GM19467 (cell line): ENCODE measurements at regions not wholly inside any gene's neighbourhood (a gene's known extent, or its start where the extent isn't known, plus 50 kb on each side); places are given as distances from the start of the nearest gene placed in this dataset.

Source experiments
- ATAC-seq: cut with Tn5 transposase; IDR thresholded peaks from one replicate; pipeline ENCODE4 v1.9.1; 2021; ENCODE audit warnings: mild to moderate bottlenecking, moderate library complexity; ENCODE audit not compliant: unreplicated experiment

DNA sequence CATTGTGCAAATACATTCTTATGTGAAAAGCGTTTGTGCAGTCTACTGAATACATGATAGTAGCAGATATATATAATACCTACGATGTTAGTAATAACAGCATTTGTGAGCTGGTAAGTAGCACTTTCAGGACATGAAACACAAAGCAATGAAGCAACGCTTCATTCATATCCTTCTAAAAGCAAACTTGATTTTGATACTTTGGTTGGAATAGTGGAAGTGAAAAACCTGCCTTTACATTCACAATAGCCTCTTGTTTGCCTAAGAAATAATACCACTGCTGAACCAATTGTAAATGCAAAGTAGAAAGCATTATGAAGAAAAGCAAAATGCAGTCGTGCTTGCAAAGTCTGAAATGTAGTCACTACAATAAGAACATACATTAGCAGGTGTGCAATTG is 926.3 kb downstream of the FSTL5 start:
- no peak for ATAC-seq

DNA sequence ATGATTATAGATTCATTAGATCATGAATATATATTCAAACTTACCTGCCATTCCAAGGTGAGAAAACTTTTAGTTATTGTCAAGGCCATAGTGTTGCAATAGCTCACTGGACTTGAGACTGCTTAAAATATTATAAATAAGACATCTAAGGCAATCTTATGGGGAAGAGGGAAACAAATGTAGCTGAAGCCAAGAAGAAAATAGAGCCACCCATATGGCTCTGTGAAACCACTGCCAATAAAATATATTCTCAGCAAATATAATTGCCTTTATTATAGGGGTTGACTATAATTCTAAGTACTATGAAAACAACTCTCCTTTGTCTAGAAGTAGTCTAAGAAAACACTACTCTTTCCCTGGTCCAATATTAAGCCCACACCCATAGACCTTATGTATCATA is 938.5 kb downstream of the FSTL5 start:
- ATAC-seq, result no peak

DNA sequence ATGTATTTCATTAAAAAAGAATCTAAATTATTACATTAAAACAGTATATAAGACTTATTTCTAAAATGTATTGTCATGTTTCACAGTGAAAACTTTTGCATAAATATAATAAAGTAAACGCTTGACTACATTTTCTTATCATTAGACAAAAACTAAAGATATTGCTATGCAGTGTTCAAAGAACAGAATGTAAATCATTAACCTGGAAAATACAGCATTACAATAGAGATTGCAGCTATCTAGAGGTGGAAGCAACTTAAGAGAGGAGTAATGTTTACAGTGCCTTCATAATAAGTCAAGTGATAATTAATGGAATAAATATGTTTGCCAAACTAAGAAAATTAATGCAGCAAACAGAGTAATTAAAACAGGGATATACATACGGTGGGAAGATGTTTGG is 940.9 kb downstream of the FSTL5 start:
- ATAC-seq, result no peak

DNA sequence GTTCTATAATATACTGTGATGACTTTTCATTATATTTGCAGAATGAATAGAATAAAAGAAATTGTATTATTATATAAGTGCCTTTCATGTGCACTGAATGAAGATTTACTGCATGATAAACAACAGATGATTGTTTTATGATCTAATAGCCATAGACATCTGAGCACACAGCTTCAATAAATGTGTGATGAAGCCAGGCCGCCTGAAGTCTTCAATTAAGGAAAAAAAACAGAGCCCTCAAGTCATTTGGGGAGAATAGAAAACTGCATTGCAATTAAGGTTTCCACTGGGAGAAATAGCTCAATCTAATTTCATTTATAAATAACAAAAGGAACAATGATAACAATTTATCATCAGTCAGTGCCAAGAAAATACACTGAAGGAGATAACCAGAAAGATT is 955.2 kb downstream of the FSTL5 start:
- no peak for ATAC-seq

DNA sequence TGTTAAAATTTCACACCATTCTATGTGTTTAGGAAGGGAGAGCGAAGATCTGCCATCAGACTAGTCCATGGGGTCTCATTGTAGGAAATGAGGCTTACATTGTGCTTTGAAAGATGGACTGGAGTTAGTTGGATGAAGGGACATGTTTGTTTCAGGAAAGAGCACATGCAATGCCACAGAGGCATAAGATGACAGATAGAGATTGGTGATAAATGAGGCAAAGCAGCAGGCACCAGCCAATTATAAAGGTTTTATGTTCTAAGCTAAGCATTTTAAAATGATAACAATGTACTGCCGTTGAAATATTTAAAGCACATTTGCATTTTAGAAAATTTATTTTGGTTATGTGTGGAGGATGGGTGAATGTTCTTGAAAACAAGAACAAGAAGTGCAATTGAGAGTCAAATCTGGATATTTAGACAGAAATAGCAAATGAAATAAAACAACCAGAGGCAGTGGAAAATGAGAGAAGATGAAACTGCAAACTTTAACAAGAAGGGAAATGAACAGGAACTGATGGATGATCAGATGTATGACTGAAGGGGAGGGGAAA is 957.2 kb downstream of the FSTL5 start:
- ATAC-seq, result no peak

DNA sequence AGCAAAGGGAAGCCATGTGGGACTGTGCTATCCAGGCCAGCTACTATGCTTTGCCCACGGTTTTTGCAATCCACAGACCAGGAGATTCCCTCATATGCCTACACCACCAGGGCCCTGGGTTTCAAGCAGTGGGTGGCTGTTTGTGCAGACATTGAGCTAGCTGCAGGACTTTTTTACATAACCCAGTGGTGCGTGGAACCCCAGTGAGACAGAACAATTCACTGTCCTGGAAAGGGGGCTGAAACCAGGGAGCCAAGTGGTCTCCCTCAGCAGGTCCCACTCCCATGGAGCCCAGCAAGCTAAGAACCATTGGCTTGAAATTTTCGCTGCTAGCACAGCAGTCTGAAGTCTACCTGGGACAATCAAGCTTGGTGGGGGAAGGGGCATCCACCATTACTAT is 959.9 kb downstream of the FSTL5 start:
- ATAC-seq, result no peak

DNA sequence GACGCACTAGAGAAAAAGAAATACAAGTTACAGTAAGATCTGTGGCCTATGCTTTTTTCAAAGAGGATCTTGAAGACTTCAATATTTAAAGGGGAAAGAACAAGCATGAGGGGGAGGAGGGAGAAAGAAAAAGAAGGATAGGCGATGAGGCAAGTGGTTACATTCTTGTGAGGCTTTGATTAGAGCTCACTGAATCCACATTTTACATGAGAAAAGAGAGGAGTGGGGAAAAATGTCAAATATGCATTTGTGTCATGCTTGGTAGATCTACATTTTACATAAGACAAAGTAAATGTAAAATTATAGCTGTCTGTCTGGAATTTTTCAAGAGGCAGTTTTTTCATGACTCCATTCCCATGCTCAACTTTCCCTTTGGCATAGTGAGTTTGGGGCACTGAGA is 965.9 kb downstream of the FSTL5 start:
- ATAC-seq, result no peak

DNA sequence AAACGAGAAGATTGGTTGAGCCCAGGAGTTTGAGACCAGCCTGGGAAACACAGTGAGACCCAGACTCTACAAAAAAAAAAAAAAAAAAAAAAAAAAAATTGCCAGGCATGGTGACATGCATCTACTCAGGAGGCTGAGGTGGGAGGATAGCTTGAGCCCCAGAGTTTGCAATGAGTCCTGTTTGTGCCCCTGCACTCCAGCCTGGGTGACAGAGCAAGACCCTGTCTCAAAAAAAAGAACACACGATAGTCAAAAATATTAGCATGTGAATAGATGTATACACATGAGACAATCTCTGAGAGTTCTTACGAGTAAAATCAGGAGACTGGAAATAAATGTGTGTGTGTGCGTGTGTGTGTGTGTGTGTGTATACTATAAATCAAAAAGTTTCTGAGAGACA is 966.3 kb downstream of the FSTL5 start:
- no peak for ATAC-seq

DNA sequence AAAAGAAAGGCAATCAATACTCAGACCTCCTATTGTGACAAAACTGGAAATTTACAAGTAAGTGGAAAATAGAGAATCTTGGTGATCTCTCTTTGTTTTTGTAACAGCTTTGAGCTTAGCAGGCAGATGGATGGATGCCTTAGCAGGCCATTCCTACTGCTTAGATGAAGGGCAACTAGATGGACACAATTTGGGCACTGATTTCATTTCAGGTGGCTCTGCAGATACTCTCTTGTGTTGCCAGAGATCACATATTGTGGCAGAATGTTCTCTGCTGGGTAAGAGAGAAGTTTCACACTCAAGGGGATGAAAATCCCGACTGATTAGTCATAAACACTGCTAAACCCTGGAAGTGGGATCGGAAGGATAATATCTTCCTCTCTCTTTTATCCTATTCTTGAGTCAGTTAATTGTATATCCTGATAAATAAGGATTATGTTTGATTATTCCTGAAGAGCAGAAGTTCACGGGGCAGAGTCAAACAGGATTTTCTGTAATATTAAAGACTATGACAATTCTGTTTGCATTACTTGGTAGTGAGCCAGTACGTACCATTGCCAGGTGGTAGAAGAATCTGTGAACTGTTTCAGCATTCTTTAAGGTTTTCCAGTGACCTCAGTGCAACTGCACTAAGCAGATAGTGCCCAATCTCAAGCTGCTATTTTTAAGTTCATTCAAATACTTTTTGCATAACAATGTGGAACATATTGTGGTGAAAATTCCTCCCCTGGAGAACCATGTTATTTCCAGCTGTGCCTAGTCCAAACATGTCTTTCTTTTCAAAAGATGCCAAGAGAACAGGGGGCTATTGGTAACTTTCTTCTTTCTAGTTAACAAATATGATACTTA is 974.3 kb downstream of the FSTL5 start:
- no peak for ATAC-seq

DNA sequence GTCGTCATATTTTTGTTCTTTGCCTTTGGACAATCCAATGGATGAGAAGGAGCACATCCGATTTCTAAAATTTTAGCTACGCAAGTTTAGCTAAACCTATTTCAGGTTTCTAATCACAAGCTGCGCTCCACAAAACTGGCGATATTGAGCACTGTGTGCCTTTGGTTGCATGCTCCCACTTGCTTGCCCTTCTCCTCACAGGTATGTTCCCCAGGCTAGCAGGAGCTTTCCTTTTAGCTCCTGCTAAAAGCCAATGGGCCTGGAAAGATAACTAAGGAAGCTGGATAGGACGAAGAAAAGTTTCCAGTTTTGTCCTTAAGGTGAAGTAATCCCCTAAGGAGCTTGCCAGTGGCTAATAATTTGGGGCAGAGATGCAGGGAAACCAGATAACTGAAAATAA is 975.2 kb downstream of the FSTL5 start:
- no peak for ATAC-seq

DNA sequence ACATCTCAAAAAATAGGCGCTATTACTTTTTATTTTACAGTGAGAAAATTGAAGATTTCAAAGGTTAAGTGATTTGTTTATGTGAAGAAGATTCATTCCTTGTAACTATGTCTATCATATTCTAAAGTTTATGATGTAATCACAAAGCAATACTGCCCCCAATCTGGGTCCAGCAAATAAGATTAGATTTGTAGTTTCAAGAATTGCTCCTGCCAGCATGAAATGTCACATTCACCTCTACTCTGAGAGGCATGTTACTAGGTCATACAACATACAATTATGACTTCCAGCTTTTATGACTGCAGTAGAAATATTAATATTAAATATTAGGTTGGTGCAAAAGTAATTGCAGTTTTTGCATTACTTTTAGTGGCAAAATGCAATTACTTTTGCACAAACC is 976.2 kb downstream of the FSTL5 start:
- ATAC-seq, result no peak

DNA sequence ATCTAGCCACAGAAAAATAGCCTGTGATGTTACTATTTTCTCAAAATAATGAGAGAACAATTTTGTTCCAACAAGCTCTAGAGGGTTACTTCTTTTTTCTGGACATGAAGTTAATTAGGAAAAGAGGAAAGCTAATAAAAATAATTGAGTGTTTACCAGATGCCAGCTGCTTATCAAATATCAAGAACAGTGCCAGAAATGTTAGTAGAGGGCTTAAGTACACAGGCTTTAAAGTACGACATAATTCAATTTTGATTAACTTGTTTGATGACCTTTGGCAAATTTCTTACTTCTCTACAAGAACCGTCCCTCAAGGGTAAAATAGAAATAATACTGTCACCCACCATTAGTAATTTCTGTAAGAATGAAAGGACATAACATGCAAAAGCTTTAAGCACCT is 977.0 kb downstream of the FSTL5 start:
- ATAC-seq, result no peak

DNA sequence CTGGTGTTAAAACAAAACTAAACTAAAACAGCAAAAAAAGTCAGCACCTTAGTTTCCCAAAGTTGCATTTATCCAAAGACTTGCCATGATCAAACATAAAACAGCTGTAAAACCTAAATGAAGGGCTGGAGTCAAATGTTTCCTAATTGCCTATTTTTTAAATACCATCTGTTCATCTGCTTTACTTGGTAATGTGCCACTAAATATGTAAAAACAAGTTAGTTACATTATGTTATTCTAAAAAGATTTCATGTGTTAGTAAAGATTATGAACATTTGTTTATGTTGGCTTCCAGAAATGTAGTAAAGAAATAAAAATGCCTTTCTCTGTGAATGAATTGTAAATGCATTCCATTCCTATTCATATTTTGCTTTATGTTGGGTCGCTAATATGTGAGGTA is 977.8 kb downstream of the FSTL5 start:
- no peak for ATAC-seq

DNA sequence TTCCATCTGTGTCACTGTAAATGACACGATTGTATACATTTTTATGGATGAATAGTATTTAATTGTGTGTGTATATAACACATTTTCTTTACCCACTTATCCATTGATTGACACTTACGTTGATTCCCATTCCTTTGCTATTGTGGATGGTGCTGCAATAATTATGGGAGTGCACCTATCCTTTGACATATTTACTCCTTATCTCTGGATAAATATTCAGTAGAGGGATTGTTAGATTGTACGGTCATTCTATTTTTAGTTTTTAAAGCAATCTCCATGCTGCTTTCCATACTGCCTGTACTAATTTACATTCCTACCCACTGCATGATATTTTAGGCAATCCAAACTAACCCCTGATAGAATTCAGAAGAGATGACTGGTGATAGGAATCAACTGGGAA is 980.1 kb downstream of the FSTL5 start:
- no peak for ATAC-seq

DNA sequence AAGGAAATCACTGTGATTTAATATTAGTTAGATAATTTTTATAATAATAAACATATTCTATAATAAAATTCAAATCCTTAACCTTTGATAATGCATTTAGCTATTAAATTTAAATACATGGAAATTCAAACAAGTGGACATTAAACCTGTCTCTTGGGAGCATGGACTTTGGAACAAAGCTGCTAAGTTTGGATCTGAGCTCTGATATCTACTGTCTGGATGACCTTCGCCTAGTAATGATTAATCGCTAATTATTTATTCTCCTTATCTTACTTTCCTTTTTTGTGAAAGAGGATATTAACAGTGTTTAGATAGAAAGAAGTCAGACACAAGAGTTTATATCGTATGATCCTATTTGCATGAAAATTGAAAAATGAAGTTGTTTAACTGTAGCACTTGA is 980.9 kb downstream of the FSTL5 start:
- no peak for ATAC-seq

DNA sequence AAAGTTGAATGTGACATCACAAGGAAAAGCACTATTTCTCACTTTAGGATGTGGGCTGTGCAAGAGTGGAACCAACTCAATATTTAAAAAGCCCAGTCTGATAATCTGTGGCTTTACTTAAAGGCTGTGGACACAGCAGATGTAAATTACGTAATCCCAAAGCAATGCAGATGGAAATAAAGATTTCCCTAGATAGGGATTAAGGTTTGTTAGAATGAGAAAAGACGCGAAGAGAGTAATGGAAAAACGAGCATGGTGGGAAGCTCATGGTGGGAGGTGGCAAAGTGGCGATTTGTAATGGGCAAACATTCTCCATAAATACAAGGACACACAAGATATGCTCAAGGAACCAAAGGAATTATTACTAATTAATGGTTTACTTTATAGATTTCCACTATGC is 985.5 kb downstream of the FSTL5 start:
- no peak for ATAC-seq

DNA sequence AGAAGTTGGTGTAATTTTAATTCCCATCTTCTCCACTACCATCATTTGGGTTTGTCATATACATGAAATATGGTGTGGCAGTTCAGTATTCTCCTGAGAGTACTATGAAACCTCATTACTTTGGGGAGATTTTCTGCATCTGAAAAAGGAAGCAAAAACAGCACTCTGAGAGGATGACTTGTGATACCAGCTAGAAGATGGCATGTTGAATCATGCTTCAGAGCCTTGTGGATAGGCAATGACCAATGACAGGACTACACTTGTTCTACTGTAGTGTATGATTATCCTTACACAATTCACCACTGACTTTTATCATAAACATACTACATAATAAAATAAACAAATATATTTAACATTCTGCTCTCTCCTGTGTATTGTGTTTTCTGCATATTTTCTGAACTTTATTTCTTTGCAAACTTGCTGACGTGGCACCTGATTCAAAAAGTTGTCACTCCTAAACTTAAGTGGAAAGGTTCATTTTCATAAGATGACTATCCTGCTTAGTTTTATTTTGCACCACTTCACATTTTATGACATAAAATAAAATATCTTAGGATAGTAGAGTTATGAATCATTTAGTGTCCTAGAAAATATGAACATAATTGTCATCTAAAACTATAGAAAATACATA is 991.3 kb downstream of the FSTL5 start:
- ATAC-seq, result no peak

DNA sequence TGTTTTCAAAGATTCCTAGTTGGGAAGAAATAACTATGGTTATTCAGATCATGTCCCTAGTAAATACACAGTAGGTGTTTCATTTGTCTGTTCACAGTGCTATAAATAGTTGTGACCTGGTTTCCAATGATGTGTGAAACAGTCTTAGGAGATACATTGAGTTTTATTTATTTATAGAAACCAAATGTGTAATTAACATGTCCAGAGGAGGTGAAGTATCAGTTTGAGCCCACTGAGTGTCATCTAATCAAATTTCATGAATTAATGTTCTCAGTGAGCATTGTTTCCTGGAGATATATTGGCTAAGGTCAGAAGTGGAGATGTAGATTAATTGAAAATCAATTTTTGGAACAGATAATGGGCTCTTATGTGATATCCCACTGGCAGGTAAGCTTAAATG is 996.3 kb downstream of the FSTL5 start:
- no peak for ATAC-seq

DNA sequence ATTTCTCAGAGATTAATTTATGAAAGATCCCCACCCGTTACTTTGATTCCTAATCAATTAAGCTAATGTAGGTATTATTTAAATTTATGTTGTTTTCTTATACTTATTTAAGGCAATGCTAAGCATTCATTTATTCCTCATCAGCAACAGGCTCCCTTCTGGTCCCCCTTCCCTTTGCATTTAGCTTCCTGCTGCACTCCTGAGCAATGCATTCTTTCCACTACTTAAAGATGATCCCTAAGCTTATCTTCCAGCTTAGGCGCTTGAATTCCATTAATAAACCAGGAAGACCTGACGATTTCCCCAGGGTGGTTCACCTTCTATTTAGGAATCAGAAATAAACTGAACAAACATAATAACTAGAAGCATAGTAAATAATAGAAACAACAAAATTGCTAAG is 1003.1 kb downstream of the FSTL5 start:
- no peak for ATAC-seq

DNA sequence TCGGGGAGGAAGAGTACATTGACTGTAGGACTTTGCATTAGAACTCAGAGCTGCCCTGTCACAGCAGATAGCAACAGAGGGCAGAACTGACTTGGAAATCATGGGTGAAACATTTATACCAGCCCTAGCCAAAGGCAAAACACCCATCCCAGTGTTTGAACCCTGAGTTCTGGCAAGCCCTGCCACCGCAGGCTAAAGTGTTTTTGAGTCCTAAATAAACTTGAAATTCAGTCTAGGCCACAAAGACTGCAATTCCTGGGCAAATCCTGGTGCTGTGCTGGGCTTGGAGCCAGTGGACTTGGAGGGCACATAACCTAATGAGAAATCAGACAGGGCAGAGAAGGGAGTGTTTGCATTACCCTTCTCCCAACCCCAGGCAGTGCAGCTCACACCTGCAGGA is 1015.7 kb downstream of the FSTL5 start:
- ATAC-seq, result no peak

DNA sequence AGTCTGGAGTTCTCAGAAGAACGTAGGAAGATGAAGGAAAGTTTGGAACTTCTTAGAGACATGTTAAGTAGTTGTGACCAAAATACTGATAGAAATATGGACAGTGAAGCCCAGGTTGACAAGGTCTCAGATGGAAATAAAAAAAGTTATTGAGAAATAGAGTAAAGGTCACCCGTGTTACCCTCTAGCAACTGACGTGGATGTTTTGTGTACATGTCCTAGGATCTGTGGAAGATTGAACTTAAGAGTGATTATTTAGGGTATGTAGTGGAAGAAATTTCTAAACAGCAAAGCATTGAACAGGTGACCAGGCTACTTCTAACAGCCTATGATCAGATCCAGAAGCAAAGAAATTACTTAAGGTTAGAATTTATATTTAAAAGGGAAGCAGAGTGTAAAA is 1020.4 kb downstream of the FSTL5 start:
- no peak for ATAC-seq

DNA sequence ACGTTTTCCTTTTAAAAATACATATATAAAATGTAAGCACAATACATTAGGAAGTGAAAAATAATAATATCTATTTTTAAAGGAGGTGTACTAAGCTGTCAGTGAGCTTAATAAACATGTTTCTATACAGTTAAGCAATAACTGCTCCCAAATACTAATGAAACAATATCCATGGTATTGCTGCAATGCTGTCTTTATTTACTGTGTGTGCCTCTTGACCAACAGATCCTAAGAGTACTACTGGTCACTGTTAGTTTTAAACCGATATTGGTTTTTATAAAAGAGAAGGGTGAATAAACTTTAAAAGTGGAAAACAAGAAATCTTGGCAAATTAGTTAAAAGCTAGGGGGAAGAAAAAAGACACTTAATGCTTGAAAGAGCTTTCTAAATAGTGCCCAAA is 1029.0 kb downstream of the FSTL5 start:
- no peak for ATAC-seq
